ENCODE measurements at regions not wholly inside any gene's neighbourhood (a gene's known extent, or its start where the extent isn't known, plus 50 kb on each side); places are given as distances from the start of the nearest gene placed in this dataset.

DNA sequence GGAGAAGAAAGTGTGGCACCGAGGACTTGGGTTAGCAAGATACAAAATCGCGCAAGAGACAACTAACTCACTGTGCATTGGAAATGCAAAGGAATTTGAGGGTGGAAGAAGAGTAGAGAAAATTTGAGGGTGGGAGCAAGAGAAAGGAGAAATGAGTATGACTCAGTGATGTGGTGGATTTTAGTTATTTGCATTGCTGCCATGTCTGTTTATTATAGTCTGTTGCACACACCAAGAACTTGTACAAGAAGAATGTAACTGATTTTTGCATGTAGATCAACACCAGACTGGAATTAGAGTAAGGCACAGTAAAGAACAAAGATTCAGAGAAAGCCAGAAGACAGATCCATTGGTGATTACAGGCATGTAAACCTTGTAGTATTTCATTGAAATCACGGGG is 71.6 kb upstream of the SMIM36 start:
- DNase-seq (ENCODE audit: low spot score) = no peak

DNA sequence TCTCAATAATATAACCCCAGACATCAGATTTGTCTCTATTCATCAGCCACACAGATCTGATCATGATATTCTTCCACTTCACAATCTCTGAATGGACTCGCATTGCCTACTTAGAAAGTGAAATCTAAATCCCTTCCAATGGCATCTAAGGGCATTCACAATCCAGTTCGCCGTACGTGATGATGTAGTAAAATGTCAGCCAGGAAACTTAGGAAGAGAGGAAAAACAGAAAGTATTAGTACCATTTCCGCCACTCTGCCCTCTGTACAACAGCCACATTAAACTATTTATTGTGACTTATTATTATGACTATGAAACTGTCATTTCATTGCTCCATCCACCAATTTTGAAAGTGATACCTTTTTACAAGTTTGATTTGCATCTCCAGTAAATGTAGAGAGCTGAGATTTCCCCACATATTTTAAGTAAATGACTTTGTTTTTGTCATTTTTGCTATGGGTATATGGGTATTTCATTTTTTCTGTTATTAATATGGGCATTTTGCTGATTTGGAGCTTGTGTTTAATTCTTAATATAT is 69.4 kb upstream of the SMIM36 start:
- no peak for DNase-seq (ENCODE audit: low spot score)

DNA sequence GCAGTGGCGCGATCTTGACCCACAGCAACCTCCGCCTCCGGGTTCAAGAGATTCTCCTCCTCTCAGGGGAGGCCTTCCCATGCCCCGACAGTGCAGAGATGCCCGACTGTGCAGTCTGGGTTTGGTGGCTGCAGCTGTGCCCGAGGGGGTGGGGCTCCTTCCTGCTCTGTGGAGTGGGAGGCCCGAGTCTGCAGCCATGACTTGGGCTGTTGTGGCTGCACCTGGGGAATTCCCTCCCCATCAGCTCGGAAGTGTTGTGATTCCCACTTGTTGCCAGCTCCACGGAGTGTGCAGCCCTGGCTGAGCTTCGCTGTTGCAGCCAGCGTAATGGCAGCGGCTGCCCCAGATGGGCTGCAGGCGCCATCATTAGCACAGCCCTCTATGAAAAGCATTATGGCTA is 66.4 kb upstream of the SMIM36 start:
- no peak for DNase-seq (ENCODE audit: low spot score)

DNA sequence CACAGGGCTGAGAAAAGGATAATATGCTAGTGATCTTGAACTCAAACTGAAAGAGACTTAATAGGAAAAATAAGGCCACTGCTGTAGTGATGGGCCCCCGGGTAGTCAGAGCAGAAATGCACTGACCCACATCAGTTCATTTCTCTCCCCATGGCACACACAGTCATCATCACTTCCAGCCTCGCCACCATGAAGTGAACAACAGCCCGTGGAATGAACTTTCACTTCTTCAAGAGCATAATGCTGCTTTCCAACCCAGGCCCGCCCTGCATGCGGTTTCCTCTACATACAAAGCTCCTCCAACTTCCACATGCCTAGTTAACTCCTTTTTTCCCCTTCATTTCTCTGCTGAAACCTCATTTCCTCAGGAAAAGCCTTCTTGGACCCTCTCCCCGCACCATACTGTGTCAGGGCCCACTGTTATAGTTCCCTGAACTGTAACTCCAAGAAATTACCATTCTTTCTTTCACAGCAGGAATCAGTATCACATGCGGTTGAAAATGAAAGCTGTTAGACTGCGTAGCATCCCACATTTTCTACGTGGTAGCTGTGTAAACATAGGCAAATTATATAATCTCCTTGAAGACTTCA is 65.8 kb upstream of the SMIM36 start:
- DNase-seq (ENCODE audit: low spot score) = peak; percentile 58

DNA sequence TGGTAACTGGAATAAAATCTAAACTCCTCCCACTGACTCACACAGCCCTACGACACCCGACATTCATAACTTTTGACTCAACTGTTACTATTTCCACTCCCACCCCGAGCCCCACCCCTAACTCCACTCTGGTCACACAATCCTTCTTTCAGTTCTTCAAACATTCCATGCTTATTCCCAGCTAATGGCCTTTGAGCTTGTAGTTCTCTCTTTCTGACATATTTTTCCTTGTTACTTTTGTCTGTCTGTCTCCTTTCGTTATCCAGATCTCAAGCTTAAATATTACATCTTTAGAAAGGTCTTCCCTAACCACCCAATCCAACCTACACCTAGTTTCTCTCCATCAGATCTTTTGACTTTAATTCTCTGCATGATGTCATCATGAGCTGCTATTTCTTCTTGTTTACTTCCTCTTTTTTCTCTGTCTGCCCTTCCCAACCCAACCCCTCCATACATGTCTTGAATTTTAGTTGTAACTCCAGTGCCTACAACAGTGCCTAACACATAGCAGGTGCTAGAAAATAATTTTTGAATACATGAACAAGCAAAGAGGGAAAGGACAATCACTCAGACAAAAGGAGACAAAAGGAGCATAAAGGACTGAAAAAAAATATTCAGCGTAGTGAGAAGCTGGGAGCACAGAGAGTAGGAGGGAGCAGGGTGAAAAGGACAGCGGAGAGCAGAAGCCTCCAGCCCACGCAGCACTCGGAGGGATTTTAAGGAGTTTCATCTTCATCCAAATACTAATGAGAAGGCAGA is 65.2 kb upstream of the SMIM36 start:
- no peak for DNase-seq (ENCODE audit: low spot score)

DNA sequence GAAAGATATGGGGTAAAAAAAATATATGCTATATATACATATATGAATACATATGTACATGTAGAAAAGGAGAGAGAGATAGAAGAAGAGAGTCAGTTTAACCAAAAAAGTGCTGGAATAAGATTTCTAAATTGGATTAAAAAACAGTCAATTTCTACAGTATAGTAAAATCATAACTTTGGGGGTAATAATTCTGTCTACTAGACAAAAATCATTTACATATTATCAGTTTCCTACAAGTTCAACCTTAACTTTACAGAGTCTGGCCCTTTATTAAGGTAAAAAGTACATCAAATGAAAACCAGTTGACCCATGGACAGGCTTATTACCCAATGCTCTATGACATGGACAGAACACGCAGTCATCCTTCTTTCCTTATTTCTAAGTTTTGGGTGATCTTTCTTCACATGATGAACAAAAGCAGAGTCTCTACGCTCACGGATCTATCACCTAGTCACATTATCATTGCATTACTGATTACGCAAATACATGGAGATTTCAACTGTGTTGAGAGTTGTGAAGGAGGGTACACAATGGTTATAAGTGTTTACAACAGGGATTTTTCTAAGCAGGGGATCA is 63.9 kb upstream of the SMIM36 start:
- DNase-seq (ENCODE audit: low spot score) = no peak

DNA sequence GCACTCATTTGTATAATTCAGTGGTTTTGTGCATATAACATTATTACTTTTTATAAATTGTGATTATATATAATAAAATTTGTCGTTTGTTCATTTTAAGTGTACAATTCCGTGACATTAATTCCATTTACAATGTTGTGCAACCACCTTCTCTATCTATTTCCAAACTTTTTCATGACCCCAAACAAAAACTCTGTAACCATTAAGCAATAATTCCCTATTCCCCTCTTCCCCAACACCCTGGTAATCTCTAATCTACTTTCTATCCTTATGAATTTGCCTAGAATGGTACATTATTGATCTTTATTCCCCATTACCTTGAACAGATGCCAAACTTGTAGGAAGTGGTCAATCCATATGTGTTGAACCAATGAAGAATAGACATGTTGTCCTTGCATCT is 61.3 kb upstream of the SMIM36 start:
- DNase-seq (ENCODE audit: low spot score) = no peak

DNA sequence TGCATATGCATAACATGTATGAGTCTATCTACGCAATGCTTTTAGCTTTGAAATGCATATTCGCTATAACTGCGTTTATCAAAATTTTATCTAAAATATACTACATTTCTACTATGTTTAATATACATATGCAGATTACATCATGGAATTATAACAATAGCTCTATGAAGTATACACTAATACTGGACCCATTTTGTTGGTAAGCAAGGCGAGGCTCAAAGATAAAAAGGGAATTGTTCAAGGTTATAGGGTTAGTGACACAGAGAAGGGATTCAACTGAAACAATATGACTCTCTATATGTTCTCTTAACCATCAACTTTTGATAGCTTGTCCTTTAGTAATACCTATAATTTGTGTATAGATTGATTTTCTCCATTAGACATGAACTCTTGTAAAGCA is 60.9 kb upstream of the SMIM36 start:
- DNase-seq (ENCODE audit: low spot score) = no peak

DNA sequence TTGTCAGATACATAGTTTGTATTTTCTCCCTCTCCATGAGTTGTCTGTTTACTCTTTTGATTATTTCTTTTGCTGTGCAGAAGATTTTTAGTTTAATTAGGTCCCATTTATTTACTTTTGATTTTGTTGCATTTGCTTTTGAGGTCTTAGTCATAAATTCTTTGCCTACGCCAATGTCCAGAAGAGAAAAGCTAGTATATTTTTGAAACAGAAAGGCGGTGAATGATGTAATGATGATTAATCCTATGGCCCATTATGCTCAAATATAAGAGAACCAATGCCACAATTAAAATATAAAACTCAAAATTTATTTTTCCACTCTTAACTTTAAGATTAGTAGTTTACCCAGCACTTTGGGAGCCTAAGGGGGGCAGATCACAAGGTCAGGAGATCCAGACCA is 59.8 kb upstream of the SMIM36 start:
- DNase-seq (ENCODE audit: low spot score) = no peak

DNA sequence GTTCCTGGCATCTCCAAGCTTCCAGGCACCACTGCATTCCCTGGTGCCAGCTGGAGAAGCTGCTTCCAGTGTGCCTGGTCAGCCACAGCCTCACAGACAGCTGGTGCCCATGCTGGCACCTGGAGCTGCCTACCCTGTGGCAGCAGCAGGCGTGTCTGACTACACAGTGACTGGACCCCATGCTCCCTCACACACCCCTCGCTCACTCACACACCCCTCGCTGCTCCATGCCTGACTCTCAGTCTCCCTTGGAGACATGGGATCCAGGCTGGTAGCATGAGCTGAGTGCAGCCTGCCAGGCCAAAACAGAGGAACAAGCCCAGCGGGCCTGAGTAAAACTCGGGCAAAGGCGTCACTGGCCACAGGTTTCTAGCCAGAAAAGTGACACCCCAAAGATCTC is 59.1 kb upstream of the SMIM36 start:
- DNase-seq (ENCODE audit: low spot score) = no peak

DNA sequence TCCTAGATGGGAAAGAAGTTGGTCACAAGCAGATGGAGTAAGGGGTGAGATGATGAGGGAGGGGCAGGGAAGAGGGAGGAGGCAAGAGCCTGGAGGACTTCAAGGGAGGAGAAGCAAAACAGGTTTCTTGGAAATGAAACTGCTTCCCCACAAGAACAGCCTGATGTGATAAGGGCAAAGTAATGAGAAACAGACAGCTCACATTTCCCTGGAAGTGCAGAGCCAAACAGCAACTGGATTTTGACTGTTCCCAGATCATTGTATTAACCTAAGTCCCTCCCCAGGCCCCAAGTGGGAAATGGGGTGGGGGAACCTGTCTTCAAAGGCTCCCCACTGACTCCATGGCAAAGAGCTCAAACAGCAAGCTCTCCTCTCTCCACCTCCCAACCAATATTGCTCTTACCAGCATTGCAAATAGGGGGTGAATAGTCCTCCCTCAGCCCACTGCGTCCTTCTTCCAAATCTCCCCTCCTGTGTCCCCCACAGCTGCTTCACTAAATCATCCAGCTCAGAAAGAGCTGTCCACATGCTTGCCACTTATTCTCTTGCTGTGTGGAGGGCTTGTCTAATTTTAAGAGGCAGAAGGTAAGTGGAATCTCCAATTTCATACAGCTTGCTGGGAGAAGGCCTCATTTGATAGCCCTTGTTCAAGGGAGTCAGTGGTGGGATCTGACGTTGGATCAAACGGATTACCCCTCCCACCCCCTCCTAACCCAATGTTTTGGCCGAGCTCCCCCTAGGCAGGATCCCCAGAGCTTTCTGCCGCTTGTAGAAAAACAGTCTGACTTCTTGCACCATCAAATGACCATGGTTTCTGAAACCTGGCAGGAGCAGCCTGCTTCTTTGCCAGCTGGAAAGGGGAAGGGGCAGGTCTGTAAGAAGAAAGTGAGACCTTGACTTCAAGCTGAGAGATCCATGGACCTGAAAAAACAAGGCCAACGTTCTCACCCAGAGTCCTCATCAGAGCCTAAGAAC is 56.3 kb upstream of the SMIM36 start:
- no peak for DNase-seq (ENCODE audit: low spot score)

DNA sequence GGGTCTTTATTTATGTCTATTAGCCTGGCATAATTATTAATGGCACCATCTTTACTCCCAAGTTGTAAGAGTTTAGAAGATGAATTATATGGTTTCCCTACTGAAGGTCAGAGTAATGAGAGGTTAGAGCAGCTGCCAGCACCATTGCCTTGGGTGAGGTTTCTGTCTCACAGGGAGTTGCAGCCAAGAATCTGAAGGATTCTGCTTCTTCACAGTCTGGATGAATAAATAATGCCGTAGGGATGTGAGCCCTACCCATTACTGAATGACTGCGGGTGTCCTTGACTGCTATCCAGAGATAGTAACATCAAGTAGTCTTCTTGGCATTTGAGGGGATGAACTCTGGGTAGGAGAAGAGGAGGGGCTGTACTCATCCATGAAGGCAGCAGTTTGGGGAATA is 52.8 kb upstream of the SMIM36 start:
- DNase-seq (ENCODE audit: low spot score) = no peak

DNA sequence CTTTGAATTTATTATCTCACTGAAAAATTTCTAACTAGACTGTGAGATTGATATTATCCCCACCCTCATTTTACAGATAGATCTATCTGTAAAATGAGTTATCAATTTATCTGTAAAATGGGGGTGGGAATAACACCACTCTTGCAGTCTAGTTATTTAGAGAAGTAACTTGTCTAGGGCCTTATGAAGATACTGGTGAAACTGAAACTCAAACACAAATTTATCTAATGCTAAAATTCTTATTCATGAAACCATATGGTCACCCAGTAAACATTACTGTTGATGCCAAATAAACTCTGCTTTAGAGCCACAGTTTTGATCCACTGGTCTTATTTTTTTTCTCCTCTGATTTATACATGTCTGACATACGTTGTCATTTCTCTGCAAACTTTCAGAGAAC is 52.1 kb upstream of the SMIM36 start:
- no peak for DNase-seq (ENCODE audit: low spot score)

DNA sequence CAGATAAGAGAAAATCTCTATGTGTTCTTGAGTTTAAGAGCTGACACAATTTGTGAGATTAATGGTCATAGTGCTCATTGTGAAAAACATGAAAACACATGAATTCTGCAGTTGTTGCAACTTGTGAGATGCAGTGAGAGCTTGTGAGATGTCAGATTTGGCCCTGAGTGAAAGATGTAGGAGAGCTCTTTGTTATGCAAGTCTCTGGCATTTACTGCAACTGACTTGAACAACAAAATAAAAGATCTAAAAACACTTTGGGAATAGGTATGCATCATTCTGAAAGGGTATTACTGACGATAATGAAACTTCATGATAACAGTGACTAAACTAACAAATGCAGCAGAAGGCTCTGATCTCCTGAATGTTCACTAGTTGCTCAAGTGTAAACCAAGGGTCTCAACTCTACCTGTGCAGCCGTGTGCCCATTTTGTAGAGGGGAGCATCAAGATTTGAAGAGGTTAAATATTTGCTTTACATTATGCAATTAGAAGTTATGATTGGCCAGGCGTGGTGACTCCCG is 50.8 kb upstream of the SMIM36 start:
- no peak for DNase-seq (ENCODE audit: low spot score)

DNA sequence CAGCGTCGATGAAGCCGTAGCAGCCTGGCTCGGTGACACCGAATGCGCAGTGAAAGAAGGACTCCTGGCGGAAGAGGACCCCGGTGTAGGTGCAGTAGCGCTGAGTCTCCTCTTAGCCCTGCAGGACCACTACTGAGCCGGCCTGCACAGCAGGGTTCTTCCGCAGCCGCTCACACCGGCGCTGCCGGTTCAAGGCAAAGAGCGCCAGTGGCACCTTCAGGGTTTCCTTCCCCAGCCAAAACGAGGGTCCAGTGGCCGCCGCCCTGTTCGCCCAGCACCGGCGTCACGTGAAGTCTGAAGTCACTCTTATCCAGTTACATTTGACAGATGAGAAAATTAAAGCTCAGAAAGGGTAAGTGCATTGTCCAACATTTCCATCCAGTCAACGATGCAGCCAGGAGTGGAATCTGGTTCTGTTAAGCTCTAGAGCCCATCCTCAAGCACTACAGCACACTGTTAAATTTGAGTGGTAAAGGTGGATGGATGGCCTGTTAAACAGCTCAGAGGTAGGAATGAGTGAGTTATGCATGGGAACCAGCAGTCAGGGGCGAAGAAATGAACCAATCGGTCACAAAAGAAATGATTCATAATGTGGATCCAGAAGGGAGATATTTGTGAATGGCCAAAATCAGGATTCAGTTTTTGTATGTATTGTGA is 50.2 kb upstream of the SMIM36 start:
- DNase-seq (ENCODE audit: low spot score) = no peak
